GM23248 (cell line): ENCODE measurements at regions not wholly inside any gene's neighbourhood (a gene's known extent, or its start where the extent isn't known, plus 50 kb on each side); places are given as distances from the start of the nearest gene placed in this dataset.

Experiments used
- EZH2 ChIP-seq: fragments of 200-600 bp; sonication (generic); IDR thresholded peaks from 2 replicates; pipeline ENCODE4 v1.6.1; 2018; ENCODE audit warnings: antibody characterized with exemption, mild to moderate bottlenecking; ENCODE audit not compliant: insufficient read depth, poor library complexity, severe bottlenecking
- EZH2phosphoT487 ChIP-seq: fragments of 200-600 bp; sonication (generic); IDR thresholded peaks from 2 replicates; pipeline ENCODE4 v1.6.1; 2018; ENCODE audit warnings: antibody characterized with exemption, moderate library complexity, mild to moderate bottlenecking, low read depth; ENCODE audit not compliant: insufficient read depth

GRCh38 chrX:4268676-4269075 lies 555.2 kb upstream of the PRKX start:
- TF ChIP-seq EZH2 (no peak), EZH2phosphoT487 (no peak)
